Activated CD4-positive, alpha-beta T cell treated with anti-CD3 and anti-CD28 coated beads for 36 hours (primary cell): ENCODE measurements at regions not wholly inside any gene's neighbourhood (a gene's known extent, or its start where the extent isn't known, plus 50 kb on each side); places are given as distances from the start of the nearest gene placed in this dataset.

Experiments used
- ATAC-seq: fragments of 200-7000 bp; cut with Tn5 transposase; one replicate; pipeline ENCODE4 v1.10.0; 2021; ENCODE audit warnings: mild to moderate bottlenecking, moderate library complexity
- CTCF ChIA-PET: fragments of 350-600 bp; sonication (Branson Sonifier 250); formaldehyde crosslinking; loops from one replicate; lab custom pipeline; 2021; ENCODE audit warnings: antibody characterized with exemption; lab: Charles Lee
- POLR2A ChIA-PET: fragments of 350-600 bp; sonication (Branson Sonifier 250); formaldehyde crosslinking; loops from one replicate; lab custom pipeline; 2021; ENCODE audit warnings: antibody characterized with exemption, inconsistent platforms; lab: Charles Lee
- DNase-seq: peaks from one replicate; pipeline ENCODE4 v3.0.0-alpha.2; 2020
- H3K27ac Mint-ChIP-seq: one replicate; pipeline ENCODE4 v1.8.0; 2021; ENCODE audit warnings: mixed read lengths
- H3K27me3 Mint-ChIP-seq: one replicate; pipeline ENCODE4 v1.8.0; 2021; ENCODE audit warnings: mixed read lengths
- H3K36me3 Mint-ChIP-seq: one replicate; pipeline ENCODE4 v1.8.0; 2021; ENCODE audit warnings: low read depth, mixed read lengths
- H3K4me1 Mint-ChIP-seq: one replicate; pipeline ENCODE4 v1.8.0; 2021; ENCODE audit warnings: mixed read lengths
- H3K4me3 Mint-ChIP-seq: one replicate; pipeline ENCODE4 v1.8.0; 2021; ENCODE audit warnings: mild to moderate bottlenecking, moderate library complexity, mixed read lengths
- H3K9me3 Mint-ChIP-seq: one replicate; pipeline ENCODE4 v1.8.0; 2021; ENCODE audit warnings: low read depth, mixed read lengths
- intact Hi-C, 2 experiments: fragments of 100-400 bp; cut with DNase I in 1 of 2; cut with micrococcal nuclease in 1 of 2; formaldehyde crosslinking; loops; one replicate each; pipeline versions ENCODE4 v1.14.2 to v1.15.1; 2022 to 2024; cut with DNase I, micrococcal nuclease

- no peak overlapping the region for H3K4me3 Mint-ChIP-seq
- H3K27me3 Mint-ChIP-seq: peaks cover 4% of the 10 kb centered on the region
- DNase-seq: no peak
- no peaks in the 10 kb centered on the region for H3K9me3 Mint-ChIP-seq
- intact Hi-C loops: no loop called here
- no peaks in the 10 kb centered on the region for H3K4me1 Mint-ChIP-seq
- H3K27ac Mint-ChIP-seq: no peak overlapping the region
- ATAC-seq: no peak
- ChIA-PET POLR2A (no interaction called here), CTCF (no interaction called here)
- H3K36me3 Mint-ChIP-seq: no peaks in the 10 kb centered on the region
Measured at GRCh38 chr3:152921351-152921750, 86.4 kb downstream of the P2RY1 start.

GRCh38 chr3:152922554-152922953 is 87.6 kb downstream of the P2RY1 start:
- H3K4me1 Mint-ChIP-seq: no peaks in the 10 kb centered on the region
- CTCF ChIA-PET: no interaction called here
- H3K27me3 Mint-ChIP-seq: peaks cover 4% of the 10 kb centered on the region
- H3K27ac Mint-ChIP-seq: no peak overlapping the region
- ATAC-seq: no peak
- no peaks in the 10 kb centered on the region for H3K9me3 Mint-ChIP-seq
- POLR2A ChIA-PET: no interaction called here
- no peaks in the 10 kb centered on the region for H3K36me3 Mint-ChIP-seq
- no peak for DNase-seq
- no peak overlapping the region for H3K4me3 Mint-ChIP-seq
- intact Hi-C loops: no loop called here

DNA sequence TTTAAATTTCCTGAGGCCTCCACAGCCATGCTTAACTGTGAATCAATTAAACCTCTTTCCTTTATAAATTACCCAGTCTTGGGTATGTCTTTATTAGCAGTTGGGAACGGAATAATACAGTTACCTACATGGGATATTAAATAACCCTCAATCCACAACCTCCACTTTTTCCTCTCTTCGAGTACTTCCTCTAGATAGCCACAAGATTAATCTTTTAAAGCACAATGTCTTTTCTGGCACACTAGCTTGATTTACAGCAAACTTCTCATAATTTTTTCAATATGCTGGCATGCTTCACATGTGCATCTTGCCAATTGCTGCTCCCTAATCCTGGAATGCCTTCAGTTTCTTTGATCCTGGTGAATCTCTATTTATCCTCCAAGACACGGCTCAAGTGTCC is 92.2 kb downstream of the P2RY1 start:
- POLR2A ChIA-PET: no interaction called here

GRCh38 chr3:152930516-152930915 is 95.6 kb downstream of the P2RY1 start:
- CTCF ChIA-PET: no interaction called here
- H3K4me3 Mint-ChIP-seq: no peak overlapping the region
- H3K4me1 Mint-ChIP-seq: no peaks in the 10 kb centered on the region
- no peaks in the 10 kb centered on the region for H3K36me3 Mint-ChIP-seq
- H3K9me3 Mint-ChIP-seq: no peaks in the 10 kb centered on the region
- no peaks in the 10 kb centered on the region for H3K27me3 Mint-ChIP-seq
- no peak overlapping the region for H3K27ac Mint-ChIP-seq
- intact Hi-C loops: no loop called here
- DNase-seq (no peak), ATAC-seq (no peak)
- POLR2A ChIA-PET: no interaction called here

More for the DNA sequence above, 92.2 kb downstream of the P2RY1 start:
- Mint-ChIP-seq H3K9me3 (no peaks in the 10 kb centered on the region), H3K4me3 (no peak overlapping the region), H3K4me1 (no peaks in the 10 kb centered on the region), H3K36me3 (no peaks in the 10 kb centered on the region), H3K27me3 (peaks cover 2% of the 10 kb centered on the region), H3K27ac (no peak overlapping the region)
- intact Hi-C loops: no loop called here
- ATAC-seq (no peak), DNase-seq (no peak)
- CTCF ChIA-PET: no interaction called here

DNA sequence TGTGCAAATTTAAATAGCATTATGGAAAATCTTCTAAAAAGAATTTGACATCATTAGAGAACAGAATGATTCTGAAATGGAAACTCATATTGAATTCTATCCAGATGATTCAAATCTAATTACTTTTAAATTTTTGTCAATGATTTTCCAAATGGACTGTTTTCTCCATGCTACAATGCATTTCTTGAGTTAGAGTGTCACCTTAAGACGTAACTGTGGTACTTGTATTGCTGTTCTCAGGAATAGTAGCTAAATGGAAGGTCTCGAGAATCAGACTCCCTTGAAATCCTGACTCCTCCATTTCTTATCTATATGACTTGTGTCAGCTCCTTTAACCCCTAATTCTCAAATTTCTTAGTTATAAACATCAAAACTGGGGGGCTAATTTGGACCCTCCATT is 102.3 kb downstream of the P2RY1 start:
- DNase-seq: no peak
- intact Hi-C loops: no loop called here
- H3K9me3 Mint-ChIP-seq: no peaks in the 10 kb centered on the region
- no peak overlapping the region for H3K4me3 Mint-ChIP-seq
- H3K4me1 Mint-ChIP-seq: no peaks in the 10 kb centered on the region
- H3K27ac Mint-ChIP-seq: no peak overlapping the region
- ChIA-PET CTCF (interaction anchor here (0.8 to 1.4 kb wide), 2 partner anchors 10 to 25 kb away, joined by 3 read pairs; no protein-coding TSS in a partner anchor), POLR2A (no interaction called here)
- H3K36me3 Mint-ChIP-seq: no peaks in the 10 kb centered on the region
- no peak for ATAC-seq
- no peaks in the 10 kb centered on the region for H3K27me3 Mint-ChIP-seq

DNA sequence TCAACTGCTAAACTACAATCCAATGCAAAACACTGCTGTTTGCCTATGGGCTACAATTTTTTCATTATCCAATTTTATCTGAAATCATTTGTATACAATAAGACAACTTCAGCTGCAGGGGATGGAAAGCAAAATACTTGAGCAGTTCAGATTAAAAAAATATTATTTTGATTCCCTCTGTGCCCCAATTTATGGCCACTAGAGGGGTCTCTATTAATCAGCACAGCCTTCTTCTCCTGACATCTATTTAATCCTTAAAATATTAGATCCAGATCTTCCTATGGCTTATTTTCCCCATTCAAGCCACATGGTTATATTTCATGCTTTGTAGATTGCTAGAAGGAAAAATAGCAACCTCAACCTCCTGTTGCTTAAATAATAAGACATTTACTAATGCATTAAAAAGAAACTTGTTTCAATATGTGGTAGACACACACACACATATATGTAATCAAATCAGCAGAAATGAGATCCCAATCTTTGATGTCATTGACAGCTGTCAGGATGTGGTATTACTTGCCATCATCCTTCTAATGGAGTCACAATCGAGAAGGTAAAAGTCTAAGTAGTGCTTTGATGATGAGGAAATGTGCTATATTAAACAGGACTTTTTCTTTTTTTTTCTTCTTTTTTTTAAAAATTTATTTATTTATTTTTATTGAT is 104.2 kb downstream of the P2RY1 start:
- H3K27ac Mint-ChIP-seq: no peak overlapping the region
- no peaks in the 10 kb centered on the region for H3K36me3 Mint-ChIP-seq
- no peak for ATAC-seq
- no peaks in the 10 kb centered on the region for H3K4me1 Mint-ChIP-seq
- intact Hi-C loops: no loop called here
- H3K4me3 Mint-ChIP-seq: no peak overlapping the region
- no peaks in the 10 kb centered on the region for H3K9me3 Mint-ChIP-seq
- no peaks in the 10 kb centered on the region for H3K27me3 Mint-ChIP-seq
- DNase-seq: no peak
- ChIA-PET CTCF (no interaction called here), POLR2A (no interaction called here)

DNA sequence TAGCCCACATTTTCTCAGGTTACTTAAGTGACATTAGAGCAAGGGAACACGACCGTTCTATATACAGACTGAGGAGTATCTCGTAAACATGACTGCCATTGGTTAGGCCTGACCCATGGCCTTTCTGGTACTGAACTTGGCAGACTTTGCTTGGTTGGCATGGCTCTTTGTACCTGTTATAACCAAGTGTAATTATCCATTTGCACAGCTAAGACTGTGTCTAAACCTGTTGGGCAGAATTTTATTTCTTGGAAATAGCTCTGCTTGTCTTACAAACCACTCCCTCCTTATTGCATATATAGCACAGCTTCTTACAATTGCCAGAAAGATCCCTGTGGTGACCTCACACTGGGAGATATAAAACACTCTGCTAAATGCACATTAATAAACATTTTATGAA is 106.9 kb downstream of the P2RY1 start:
- CTCF ChIA-PET: no interaction called here
- DNase-seq: no peak
- H3K9me3 Mint-ChIP-seq: no peaks in the 10 kb centered on the region
- H3K4me3 Mint-ChIP-seq: no peak overlapping the region
- H3K4me1 Mint-ChIP-seq: no peaks in the 10 kb centered on the region
- POLR2A ChIA-PET: no interaction called here
- H3K36me3 Mint-ChIP-seq: no peaks in the 10 kb centered on the region
- no peak for ATAC-seq
- no peaks in the 10 kb centered on the region for H3K27me3 Mint-ChIP-seq
- no peak overlapping the region for H3K27ac Mint-ChIP-seq
- intact Hi-C loops: no loop called here

- POLR2A ChIA-PET: no interaction called here
- Mint-ChIP-seq H3K27ac (no peak overlapping the region), H3K4me3 (no peak overlapping the region), H3K4me1 (no peaks in the 10 kb centered on the region), H3K27me3 (no peaks in the 10 kb centered on the region), H3K36me3 (no peaks in the 10 kb centered on the region), H3K9me3 (no peaks in the 10 kb centered on the region)
- CTCF ChIA-PET: no interaction called here
- no peak for ATAC-seq
- DNase-seq: no peak
- intact Hi-C loops: no loop called here
Measured at GRCh38 chr3:152942366-152942765, 107.4 kb downstream of the P2RY1 start.

DNA sequence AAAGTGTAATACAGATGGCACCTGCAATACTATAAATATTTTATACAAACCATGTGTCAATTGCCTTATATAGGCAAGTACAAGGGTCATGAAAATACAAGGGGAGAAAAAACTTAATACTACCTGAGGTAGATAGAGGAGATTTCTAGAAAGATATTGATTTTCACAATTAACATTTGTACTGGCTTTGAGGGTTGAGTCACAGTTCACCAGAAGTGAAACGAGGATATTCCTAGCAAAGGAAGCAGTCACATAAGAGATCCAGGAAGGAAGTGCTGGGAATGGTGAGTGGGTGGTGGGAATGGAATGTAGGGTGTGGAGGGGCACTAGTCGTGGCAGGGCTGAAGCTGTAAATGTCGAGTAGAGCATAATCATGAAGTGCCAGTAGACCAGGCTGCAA is 108.7 kb downstream of the P2RY1 start:
- Mint-ChIP-seq H3K4me1 (no peaks in the 10 kb centered on the region), H3K27ac (no peak overlapping the region), H3K9me3 (no peaks in the 10 kb centered on the region), H3K36me3 (no peaks in the 10 kb centered on the region), H3K4me3 (no peak overlapping the region), H3K27me3 (no peaks in the 10 kb centered on the region)
- CTCF ChIA-PET: no interaction called here
- DNase-seq (no peak), ATAC-seq (no peak)
- intact Hi-C loops: no loop called here
- POLR2A ChIA-PET: no interaction called here

- DNase-seq (no peak), ATAC-seq (no peak)
- H3K36me3 Mint-ChIP-seq: no peaks in the 10 kb centered on the region
- H3K27ac Mint-ChIP-seq: no peak overlapping the region
- H3K4me3 Mint-ChIP-seq: no peak overlapping the region
- H3K27me3 Mint-ChIP-seq: no peaks in the 10 kb centered on the region
- ChIA-PET CTCF (no interaction called here), POLR2A (no interaction called here)
- H3K9me3 Mint-ChIP-seq: no peaks in the 10 kb centered on the region
- intact Hi-C loops: no loop called here
- no peaks in the 10 kb centered on the region for H3K4me1 Mint-ChIP-seq
Measured at GRCh38 chr3:152944671-152945070, 109.7 kb downstream of the P2RY1 start.

GRCh38 chr3:152945556-152945955 is 110.6 kb downstream of the P2RY1 start:
- H3K4me3 Mint-ChIP-seq: no peak overlapping the region
- no peak overlapping the region for H3K27ac Mint-ChIP-seq
- intact Hi-C loops: no loop called here
- ChIA-PET CTCF (no interaction called here), POLR2A (no interaction called here)
- no peak for DNase-seq
- no peaks in the 10 kb centered on the region for H3K4me1 Mint-ChIP-seq
- H3K27me3 Mint-ChIP-seq: no peaks in the 10 kb centered on the region
- ATAC-seq: no peak
- H3K36me3 Mint-ChIP-seq: no peaks in the 10 kb centered on the region
- no peaks in the 10 kb centered on the region for H3K9me3 Mint-ChIP-seq

DNA sequence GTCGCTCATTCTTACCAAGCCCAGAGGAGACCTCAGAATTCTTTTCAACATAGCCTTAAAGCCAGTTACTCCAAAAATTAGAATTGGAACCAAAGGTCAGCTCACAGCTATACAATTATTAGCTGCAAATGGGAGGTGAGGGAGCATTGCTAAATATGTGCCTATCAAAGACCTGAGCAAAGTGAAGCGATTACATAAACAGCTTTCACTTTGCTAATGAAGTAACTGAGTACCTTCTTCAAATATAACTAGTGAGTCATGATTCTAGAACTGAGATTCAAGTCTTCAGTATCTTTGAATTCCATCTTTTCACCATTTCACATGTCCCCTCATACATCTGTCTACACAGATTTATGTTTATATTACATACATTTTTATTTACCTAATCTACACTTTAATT is 122.6 kb downstream of the P2RY1 start:
- DNase-seq (no peak), ATAC-seq (no peak)
- H3K4me1 Mint-ChIP-seq: no peaks in the 10 kb centered on the region
- H3K9me3 Mint-ChIP-seq: no peaks in the 10 kb centered on the region
- no peak overlapping the region for H3K27ac Mint-ChIP-seq
- no peaks in the 10 kb centered on the region for H3K36me3 Mint-ChIP-seq
- H3K4me3 Mint-ChIP-seq: no peak overlapping the region
- no peaks in the 10 kb centered on the region for H3K27me3 Mint-ChIP-seq
- intact Hi-C loops: no loop called here
- CTCF ChIA-PET: interaction anchor here (0.6 kb wide), 1 partner anchor 362 kb away, joined by 3 read pairs; no protein-coding TSS in a partner anchor
- POLR2A ChIA-PET: interaction anchor here (0.9 kb wide), 1 partner anchor 251 kb away, joined by 3 read pairs; no protein-coding TSS in a partner anchor
